Right hindlimb (tissue), 1 donor: ENCODE measurements at regions not wholly inside any gene's neighbourhood (a gene's known extent, or its start where the extent isn't known, plus 50 kb on each side); places are given as distances from the start of the nearest gene placed in this dataset.
"Not testable (repeated sequence)": the region's sequence is repeated elsewhere in the genome, so short reads cannot be mapped to it uniquely, and the experiment has no call there.

ENCODE experiments used
- DNase-seq: peaks from one replicate; pipeline ENCODE4 v3.0.0-alpha.2; 2018

GRCh38 chr2:16357188-16357587 is 308.4 kb downstream of the CYRIA start:
- DNase-seq = no peak

- no peak for DNase-seq
Measured at GRCh38 chr2:16351541-16351940, 314.1 kb downstream of the CYRIA start.

GRCh38 chr2:16351137-16351536 is 314.5 kb downstream of the CYRIA start:
- no peak for DNase-seq

- no peak for DNase-seq
Measured at GRCh38 chr2:16350211-16350610, 315.4 kb downstream of the CYRIA start.

GRCh38 chr2:16349811-16350210 is 315.8 kb downstream of the CYRIA start:
- DNase-seq = no peak

- DNase-seq = no peak
Measured at GRCh38 chr2:16348821-16349515, 316.7 kb downstream of the CYRIA start.

GRCh38 chr2:16346671-16347070 is 319.0 kb downstream of the CYRIA start:
- no peak for DNase-seq

- DNase-seq = not testable (repeated sequence)
Measured at GRCh38 chr2:16345231-16345630, 320.4 kb downstream of the CYRIA start.

GRCh38 chr2:16339206-16339605 is 326.4 kb downstream of the CYRIA start:
- DNase-seq = no peak

- DNase-seq = no peak
Measured at GRCh38 chr2:16338026-16338425, 327.6 kb downstream of the CYRIA start.

GRCh38 chr2:16336916-16337315 is 328.7 kb downstream of the CYRIA start:
- no peak for DNase-seq

- no peak for DNase-seq
Measured at GRCh38 chr2:16336491-16336890, 329.1 kb downstream of the CYRIA start.

- no peak for DNase-seq
Measured at GRCh38 chr2:16335947-16336346, 329.7 kb downstream of the CYRIA start.

GRCh38 chr2:16335604-16335930 is 330.1 kb downstream of the CYRIA start:
- DNase-seq = no peak

GRCh38 chr2:16334886-16335603 is 330.6 kb downstream of the CYRIA start:
- no peak for DNase-seq

GRCh38 chr2:16334366-16334765 is 331.3 kb downstream of the CYRIA start:
- DNase-seq = no peak

- no peak for DNase-seq
Measured at GRCh38 chr2:16333681-16334080, 332.0 kb downstream of the CYRIA start.

- DNase-seq = no peak
Measured at GRCh38 chr2:16332681-16333557, 332.7 kb downstream of the CYRIA start.

- DNase-seq = no peak
Measured at GRCh38 chr2:16331772-16332171, 333.9 kb downstream of the CYRIA start.

GRCh38 chr2:16330982-16331381 is 334.7 kb downstream of the CYRIA start:
- DNase-seq = no peak

- peak; percentile 38 for DNase-seq
Measured at GRCh38 chr2:16330571-16330970, 335.1 kb downstream of the CYRIA start.

GRCh38 chr2:16330012-16330411 is 335.6 kb downstream of the CYRIA start:
- no peak for DNase-seq

- no peak for DNase-seq
Measured at GRCh38 chr2:16329421-16329820, 336.2 kb downstream of the CYRIA start.
